Skeletal muscle tissue (tissue), 3 donors: ENCODE measurements at regions not wholly inside any gene's neighbourhood (a gene's known extent, or its start where the extent isn't known, plus 50 kb on each side); places are given as distances from the start of the nearest gene placed in this dataset.

Experiments used
- H3K27ac ChIP-seq: one replicate; pipeline ENCODE4 v1.7.0; 2013; ENCODE audit warnings: mild to moderate bottlenecking, low read depth, low read length, inconsistent platforms
- H3K27me3 ChIP-seq, 3 donors: one replicate each; pipeline ENCODE4 v1.7.0; 2013; ENCODE audit warnings: low read length in 3 of 3; ENCODE audit not compliant: control insufficient read depth in 3 of 3, insufficient read depth in 3 of 3
- H3K36me3 ChIP-seq, 3 donors: one replicate each; pipeline ENCODE4 v1.7.0; 2013; ENCODE audit warnings: low read length in 3 of 3; ENCODE audit not compliant: control insufficient read depth in 3 of 3, insufficient read depth in 3 of 3
- H3K4me1 ChIP-seq, 3 donors: one replicate each; pipeline ENCODE4 v1.7.0; 2013; ENCODE audit warnings: low read length in 3 of 3, mild to moderate bottlenecking in 3 of 3; ENCODE audit not compliant: control insufficient read depth in 3 of 3, insufficient read depth in 3 of 3
- H3K4me3 ChIP-seq, 3 donors: one replicate each; pipeline ENCODE4 v1.7.0; 2013; ENCODE audit warnings: low read length in 3 of 3
- H3K9ac ChIP-seq, 3 donors: one replicate each; pipeline ENCODE4 v1.7.0; 2013; ENCODE audit warnings: low read length in 3 of 3, mild to moderate bottlenecking in 3 of 3, moderate library complexity in 2 of 3, low read depth in 1 of 3
- H3K9me3 ChIP-seq, 3 donors: one replicate each; pipeline ENCODE4 v1.7.0; 2013; ENCODE audit warnings: low read length in 3 of 3; ENCODE audit not compliant: control insufficient read depth in 3 of 3
- donor health status: Osteomylitis.

DNA sequence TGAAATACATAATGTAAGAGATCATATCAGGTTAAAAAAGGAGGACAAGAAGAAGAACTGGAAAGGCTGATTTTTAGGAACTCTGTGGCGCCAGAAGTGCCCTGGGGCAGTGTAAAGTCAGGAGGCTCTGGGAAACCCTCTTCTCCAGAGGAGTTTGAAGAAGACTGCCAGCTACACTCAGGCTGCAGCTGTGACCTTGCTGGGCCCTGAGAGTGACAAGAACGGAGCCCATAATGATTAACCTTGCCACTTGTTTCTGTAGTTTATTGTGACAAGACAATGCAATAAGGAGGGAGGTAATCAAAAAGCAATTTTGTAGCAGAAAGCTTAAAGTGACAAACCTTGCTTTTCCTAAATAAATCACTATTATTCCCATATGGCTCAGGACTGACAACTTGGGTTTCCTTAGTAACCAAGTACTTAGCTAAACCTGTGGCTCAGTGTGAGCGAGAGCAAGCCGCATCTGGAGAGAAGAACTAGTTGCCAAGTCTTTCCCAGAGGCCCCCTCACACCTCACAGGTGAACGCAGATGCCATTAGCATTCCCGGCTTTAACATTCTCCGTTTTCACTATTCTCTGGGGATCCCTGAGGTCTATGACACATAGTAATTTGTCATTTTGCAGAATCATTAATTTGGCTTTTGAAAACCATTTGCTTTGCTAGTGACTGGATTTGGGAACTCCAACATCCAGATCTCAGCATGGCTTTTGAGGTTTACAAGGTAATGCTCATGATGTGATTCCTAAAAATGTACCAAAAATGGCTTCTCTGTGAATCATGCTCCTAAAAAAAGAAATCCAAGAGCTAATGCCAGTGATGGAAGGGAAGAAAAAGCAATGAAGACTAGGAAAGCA is 115.9 kb downstream of the OMA1 start:
- H3K9ac ChIP-seq: no peak overlapping the region
- H3K36me3 ChIP-seq: no peaks in the 10 kb centered on the region
- H3K27ac ChIP-seq: no peak overlapping the region
- H3K9me3 ChIP-seq: no peaks in the 10 kb centered on the region
- H3K4me3 ChIP-seq: no peak overlapping the region
- H3K27me3 ChIP-seq: no peaks in the 10 kb centered on the region
- peaks cover 0 to 10% (median 0%) of the 10 kb centered on the region in 3 donors for H3K4me1 ChIP-seq

GRCh38 chr1:58426918-58427317 is 119.6 kb downstream of the OMA1 start:
- Histone ChIP-seq H3K4me3 (no peak overlapping the region), H3K27ac (no peak overlapping the region), H3K9ac (no peak overlapping the region), H3K9me3 (no peaks in the 10 kb centered on the region), H3K36me3 (no peaks in the 10 kb centered on the region), H3K4me1 (no peaks in the 10 kb centered on the region), H3K27me3 (no peaks in the 10 kb centered on the region)

DNA sequence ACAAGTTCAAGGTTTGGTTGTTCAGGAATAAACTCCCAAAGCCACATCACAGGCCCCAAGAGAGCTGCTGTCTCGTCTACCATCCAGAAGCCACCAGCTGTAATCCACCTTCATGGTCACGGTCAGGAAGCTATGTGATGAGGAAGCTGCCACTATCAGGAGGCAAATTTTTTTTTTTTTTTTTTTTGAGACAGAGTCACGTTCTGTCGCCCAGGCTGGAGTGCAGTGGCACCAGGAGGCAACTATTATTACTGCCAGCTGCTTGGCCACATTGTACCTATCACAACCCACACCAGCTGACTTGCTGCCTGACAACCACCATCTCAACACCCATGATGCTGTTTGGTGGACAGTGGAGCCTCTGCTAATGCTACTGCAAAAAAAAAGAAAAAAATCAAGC is 124.1 kb downstream of the OMA1 start:
- Histone ChIP-seq H3K4me3 (no peak overlapping the region), H3K27me3 (no peaks in the 10 kb centered on the region), H3K27ac (no peak overlapping the region), H3K9me3 (no peaks in the 10 kb centered on the region), H3K9ac (no peak overlapping the region), H3K36me3 (no peaks in the 10 kb centered on the region), H3K4me1 (no peaks in the 10 kb centered on the region)

GRCh38 chr1:58418283-58419228 is 128.0 kb downstream of the OMA1 start:
- H3K9ac ChIP-seq: no peak overlapping the region
- no peak overlapping the region for H3K27ac ChIP-seq
- H3K4me3 ChIP-seq: no peak overlapping the region
- H3K36me3 ChIP-seq: no peaks in the 10 kb centered on the region
- no peaks in the 10 kb centered on the region for H3K9me3 ChIP-seq
- no peaks in the 10 kb centered on the region for H3K4me1 ChIP-seq
- no peaks in the 10 kb centered on the region for H3K27me3 ChIP-seq

- H3K36me3 ChIP-seq: no peaks in the 10 kb centered on the region
- H3K27ac ChIP-seq: no peak overlapping the region
- no peak overlapping the region for H3K4me3 ChIP-seq
- H3K27me3 ChIP-seq: no peaks in the 10 kb centered on the region
- H3K4me1 ChIP-seq: no peaks in the 10 kb centered on the region
- no peak overlapping the region for H3K9ac ChIP-seq
- H3K9me3 ChIP-seq: no peaks in the 10 kb centered on the region
Observed at GRCh38 chr1:58412071-58412580, 134.4 kb downstream of the OMA1 start.

- H3K36me3 ChIP-seq: no peaks in the 10 kb centered on the region
- no peaks in the 10 kb centered on the region for H3K27me3 ChIP-seq
- no peak overlapping the region for H3K27ac ChIP-seq
- H3K4me1 ChIP-seq: no peaks in the 10 kb centered on the region
- H3K9me3 ChIP-seq: no peaks in the 10 kb centered on the region
- no peak overlapping the region for H3K9ac ChIP-seq
- H3K4me3 ChIP-seq: no peak overlapping the region
Observed at GRCh38 chr1:58409890-58410289, 136.6 kb downstream of the OMA1 start.

- no peaks in the 10 kb centered on the region for H3K27me3 ChIP-seq
- H3K9me3 ChIP-seq: no peaks in the 10 kb centered on the region
- H3K36me3 ChIP-seq: no peaks in the 10 kb centered on the region
- no peak overlapping the region for H3K27ac ChIP-seq
- no peak overlapping the region for H3K4me3 ChIP-seq
- no peak overlapping the region for H3K9ac ChIP-seq
- H3K4me1 ChIP-seq: no peaks in the 10 kb centered on the region
Observed at GRCh38 chr1:58409336-58409735, 137.2 kb downstream of the OMA1 start.

- H3K27me3 ChIP-seq: no peaks in the 10 kb centered on the region
- H3K27ac ChIP-seq: no peak overlapping the region
- H3K4me1 ChIP-seq: peaks cover 0 to 8% (median 0%) of the 10 kb centered on the region in 3 donors
- H3K9ac ChIP-seq: no peak overlapping the region
- no peaks in the 10 kb centered on the region for H3K36me3 ChIP-seq
- H3K9me3 ChIP-seq: no peaks in the 10 kb centered on the region
- no peak overlapping the region for H3K4me3 ChIP-seq
Observed at GRCh38 chr1:58406301-58407071, 140.0 kb downstream of the OMA1 start.

DNA sequence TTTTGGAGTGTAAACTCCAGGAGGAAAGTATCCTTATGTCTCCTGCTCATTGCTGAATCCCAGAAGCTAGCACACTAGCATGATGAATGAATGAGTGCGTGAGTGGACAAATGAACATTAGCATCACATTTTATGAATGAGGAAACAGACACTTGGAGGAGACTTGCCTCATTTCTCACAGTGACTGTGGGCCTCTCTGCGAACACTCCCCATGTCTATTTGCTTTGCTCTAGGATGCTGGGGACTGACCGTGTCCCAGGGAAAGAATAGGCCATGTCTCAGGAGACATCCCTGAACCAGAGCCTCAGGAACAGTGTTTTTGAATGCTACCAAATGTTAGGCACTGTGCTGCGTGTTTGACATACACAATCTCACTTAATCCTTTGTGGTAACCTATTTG is 140.9 kb downstream of the OMA1 start:
- H3K27ac ChIP-seq: no peak overlapping the region
- no peaks in the 10 kb centered on the region for H3K36me3 ChIP-seq
- H3K9ac ChIP-seq: no peak overlapping the region
- H3K4me3 ChIP-seq: no peak overlapping the region
- H3K27me3 ChIP-seq: no peaks in the 10 kb centered on the region
- peaks cover 0 to 8% (median 0%) of the 10 kb centered on the region in 3 donors for H3K4me1 ChIP-seq
- H3K9me3 ChIP-seq: no peaks in the 10 kb centered on the region
